ENCODE measurements at regions not wholly inside any gene's neighbourhood (a gene's known extent, or its start where the extent isn't known, plus 50 kb on each side); places are given as distances from the start of the nearest gene placed in this dataset.

DNA sequence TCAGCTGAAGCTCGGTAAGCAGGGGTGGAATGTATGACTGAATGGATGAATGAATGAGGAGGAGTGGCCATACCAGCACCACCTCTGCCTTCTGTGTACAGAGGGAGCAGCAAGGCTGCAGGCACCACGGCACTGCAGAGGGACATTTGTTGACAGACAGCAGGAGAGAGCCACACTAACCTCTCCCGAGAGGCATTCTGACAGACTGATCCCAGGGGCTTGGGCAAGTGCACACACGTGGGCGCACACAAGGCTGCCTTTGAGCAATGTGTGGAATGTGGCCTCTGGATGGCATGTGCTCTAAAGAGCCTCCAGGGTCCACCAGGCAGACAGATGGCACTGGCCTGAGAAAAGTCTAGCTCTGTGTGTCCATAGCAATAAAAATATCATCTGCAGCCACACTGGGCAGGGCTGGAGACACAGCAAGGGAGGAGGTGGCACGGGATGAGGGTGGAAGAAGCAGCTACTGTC is 111.8 kb downstream of the ACTL7B start (continued):
- no peak for TF ChIP-seq ZNF569 (CRISPR knock-in tag; IDR thresholded peaks at IDR 0.05; ENCODE audit: borderline replicate concordance)
- TF ChIP-seq ZMAT3 (CRISPR knock-in tag; conservative IDR thresholded peaks at IDR 0.05): no peak
- no peak for TF ChIP-seq ZFP82 (CRISPR knock-in tag; IDR thresholded peaks at IDR 0.05; ENCODE audit: borderline replicate concordance)
- TF ChIP-seq, protein P1, sequence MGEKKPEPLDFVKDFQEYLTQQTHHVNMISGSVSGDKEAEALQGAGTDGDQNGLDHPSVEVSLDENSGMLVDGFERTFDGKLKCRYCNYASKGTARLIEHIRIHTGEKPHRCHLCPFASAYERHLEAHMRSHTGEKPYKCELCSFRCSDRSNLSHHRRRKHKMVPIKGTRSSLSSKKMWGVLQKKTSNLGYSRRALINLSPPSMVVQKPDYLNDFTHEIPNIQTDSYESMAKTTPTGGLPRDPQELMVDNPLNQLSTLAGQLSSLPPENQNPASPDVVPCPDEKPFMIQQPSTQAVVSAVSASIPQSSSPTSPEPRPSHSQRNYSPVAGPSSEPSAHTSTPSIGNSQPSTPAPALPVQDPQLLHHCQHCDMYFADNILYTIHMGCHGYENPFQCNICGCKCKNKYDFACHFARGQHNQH (CRISPR knock-in tag; IDR thresholded peaks at IDR 0.05): no peak
- TF ChIP-seq, protein P2, sequence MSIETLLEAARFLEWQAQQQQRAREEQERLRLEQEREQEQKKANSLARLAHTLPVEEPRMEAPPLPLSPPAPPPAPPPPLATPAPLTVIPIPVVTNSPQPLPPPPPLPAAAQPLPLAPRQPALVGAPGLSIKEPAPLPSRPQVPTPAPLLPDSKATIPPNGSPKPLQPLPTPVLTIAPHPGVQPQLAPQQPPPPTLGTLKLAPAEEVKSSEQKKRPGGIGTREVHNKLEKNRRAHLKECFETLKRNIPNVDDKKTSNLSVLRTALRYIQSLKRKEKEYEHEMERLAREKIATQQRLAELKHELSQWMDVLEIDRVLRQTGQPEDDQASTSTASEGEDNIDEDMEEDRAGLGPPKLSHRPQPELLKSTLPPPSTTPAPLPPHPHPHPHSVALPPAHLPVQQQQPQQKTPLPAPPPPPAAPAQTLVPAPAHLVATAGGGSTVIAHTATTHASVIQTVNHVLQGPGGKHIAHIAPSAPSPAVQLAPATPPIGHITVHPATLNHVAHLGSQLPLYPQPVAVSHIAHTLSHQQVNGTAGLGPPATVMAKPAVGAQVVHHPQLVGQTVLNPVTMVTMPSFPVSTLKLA (IDR thresholded peaks at IDR 0.05): peak; percentile 77
- TF ChIP-seq KAT8 (CRISPR knock-in tag; IDR thresholded peaks at IDR 0.05): no peak
- TF ChIP-seq, protein P3, sequence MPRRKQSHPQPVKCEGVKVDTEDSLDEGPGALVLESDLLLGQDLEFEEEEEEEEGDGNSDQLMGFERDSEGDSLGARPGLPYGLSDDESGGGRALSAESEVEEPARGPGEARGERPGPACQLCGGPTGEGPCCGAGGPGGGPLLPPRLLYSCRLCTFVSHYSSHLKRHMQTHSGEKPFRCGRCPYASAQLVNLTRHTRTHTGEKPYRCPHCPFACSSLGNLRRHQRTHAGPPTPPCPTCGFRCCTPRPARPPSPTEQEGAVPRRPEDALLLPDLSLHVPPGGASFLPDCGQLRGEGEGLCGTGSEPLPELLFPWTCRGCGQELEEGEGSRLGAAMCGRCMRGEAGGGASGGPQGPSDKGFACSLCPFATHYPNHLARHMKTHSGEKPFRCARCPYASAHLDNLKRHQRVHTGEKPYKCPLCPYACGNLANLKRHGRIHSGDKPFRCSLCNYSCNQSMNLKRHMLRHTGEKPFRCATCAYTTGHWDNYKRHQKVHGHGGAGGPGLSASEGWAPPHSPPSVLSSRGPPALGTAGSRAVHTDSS (CRISPR knock-in tag; conservative IDR thresholded peaks at IDR 0.05): no peak
- TF ChIP-seq ZNF766 (CRISPR knock-in tag; IDR thresholded peaks at IDR 0.05; ENCODE audit: borderline replicate concordance): no peak
- no peak for TF ChIP-seq HCFC1 (IDR thresholded peaks at IDR 0.05; ENCODE audit: low read depth, low read length)
- TF ChIP-seq POLR2AphosphoS5 (IDR thresholded peaks at IDR 0.05; ENCODE audit: low read depth, low read length): no peak
- TF ChIP-seq ZNF670 (CRISPR knock-in tag; IDR thresholded peaks at IDR 0.05; ENCODE audit: borderline replicate concordance): no peak
- TF ChIP-seq, protein P4, sequence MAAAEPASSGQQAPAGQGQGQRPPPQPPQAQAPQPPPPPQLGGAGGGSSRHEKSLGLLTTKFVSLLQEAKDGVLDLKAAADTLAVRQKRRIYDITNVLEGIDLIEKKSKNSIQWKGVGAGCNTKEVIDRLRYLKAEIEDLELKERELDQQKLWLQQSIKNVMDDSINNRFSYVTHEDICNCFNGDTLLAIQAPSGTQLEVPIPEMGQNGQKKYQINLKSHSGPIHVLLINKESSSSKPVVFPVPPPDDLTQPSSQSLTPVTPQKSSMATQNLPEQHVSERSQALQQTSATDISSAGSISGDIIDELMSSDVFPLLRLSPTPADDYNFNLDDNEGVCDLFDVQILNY (CRISPR knock-in tag; conservative IDR thresholded peaks at IDR 0.05): no peak
- no peak for TF ChIP-seq XRCC5 (optimal IDR thresholded peaks at IDR 0.05; ENCODE audit: low read length)
- peak; percentile 82; the same call in 1 of the 2 replicates for TF ChIP-seq MYC (CRISPR knock-in tag; IDR thresholded peaks at IDR 0.05; ENCODE audit: borderline replicate concordance)
- no peak for TF ChIP-seq NFIB (CRISPR knock-in tag; IDR thresholded peaks at IDR 0.05; ENCODE audit: borderline replicate concordance)
- no peak for TF ChIP-seq MLLT10 (CRISPR knock-in tag; IDR thresholded peaks at IDR 0.05)
- TF ChIP-seq ZNF605 (CRISPR knock-in tag; IDR thresholded peaks at IDR 0.05): peak; percentile 59; the same call in 1 of the 2 replicates
- TF ChIP-seq ZNF205 (CRISPR knock-in tag; IDR thresholded peaks at IDR 0.05): no peak; the same call in 1 of the 2 replicates
- TF ChIP-seq AGO2 (optimal IDR thresholded peaks at IDR 0.05; ENCODE audit: low read depth, low read length): no peak
- no peak for TF ChIP-seq ZNF556 (CRISPR knock-in tag; IDR thresholded peaks at IDR 0.05; ENCODE audit: borderline replicate concordance)
- TF ChIP-seq ZNF460 (CRISPR knock-in tag; IDR thresholded peaks at IDR 0.05; ENCODE audit: borderline replicate concordance): no peak
- TF ChIP-seq RFXANK (CRISPR knock-in tag; IDR thresholded peaks at IDR 0.05): no peak
- no peak for TF ChIP-seq YEATS4 (CRISPR knock-in tag; IDR thresholded peaks at IDR 0.05; ENCODE audit: borderline replicate concordance)
- no peak for TF ChIP-seq NPAS2 (CRISPR knock-in tag; IDR thresholded peaks at IDR 0.05; ENCODE audit: borderline replicate concordance)
- TF ChIP-seq, protein P5, sequence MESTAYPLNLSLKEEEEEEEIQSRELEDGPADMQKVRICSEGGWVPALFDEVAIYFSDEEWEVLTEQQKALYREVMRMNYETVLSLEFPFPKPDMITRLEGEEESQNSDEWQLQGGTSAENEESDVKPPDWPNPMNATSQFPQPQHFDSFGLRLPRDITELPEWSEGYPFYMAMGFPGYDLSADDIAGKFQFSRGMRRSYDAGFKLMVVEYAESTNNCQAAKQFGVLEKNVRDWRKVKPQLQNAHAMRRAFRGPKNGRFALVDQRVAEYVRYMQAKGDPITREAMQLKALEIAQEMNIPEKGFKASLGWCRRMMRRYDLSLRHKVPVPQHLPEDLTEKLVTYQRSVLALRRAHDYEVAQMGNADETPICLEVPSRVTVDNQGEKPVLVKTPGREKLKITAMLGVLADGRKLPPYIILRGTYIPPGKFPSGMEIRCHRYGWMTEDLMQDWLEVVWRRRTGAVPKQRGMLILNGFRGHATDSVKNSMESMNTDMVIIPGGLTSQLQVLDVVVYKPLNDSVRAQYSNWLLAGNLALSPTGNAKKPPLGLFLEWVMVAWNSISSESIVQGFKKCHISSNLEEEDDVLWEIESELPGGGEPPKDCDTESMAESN (CRISPR knock-in tag; conservative IDR thresholded peaks at IDR 0.05): no peak
- TF ChIP-seq POLR2A (IDR thresholded peaks at IDR 0.05; ENCODE audit: insufficient read depth in 1 of 2, low read depth in 2 of 2, low read length in 2 of 2): no peak
- TF ChIP-seq RORA (CRISPR knock-in tag; IDR thresholded peaks at IDR 0.05): no peak

Data from HepG2 (cell line).